Neural progenitor cell (in vitro differentiated cells): ENCODE measurements at regions not wholly inside any gene's neighbourhood (a gene's known extent, or its start where the extent isn't known, plus 50 kb on each side); places are given as distances from the start of the nearest gene placed in this dataset.
A peak's percentile ranks its signal among the peaks of the same experiment; 100 is the strongest.

Experiments used
- DNase-seq: peaks from one replicate; pipeline ENCODE4 v3.0.0-alpha.2; 2016; ENCODE audit warnings: low spot score
- H2AFZ ChIP-seq: fragments of 200-600 bp; sonication (generic); replicated peaks from 2 replicates; pipeline ENCODE4 v1.6.1; 2016; ENCODE audit warnings: antibody characterized with exemption
- H3F3A ChIP-seq: fragments of 200-600 bp; sonication (generic); 2 replicates; pipeline ENCODE4 v1.6.1; 2016; ENCODE audit warnings: antibody characterized with exemption, low read depth
- H3K27ac ChIP-seq: fragments of 200-600 bp; sonication (generic); 2 replicates; pipeline ENCODE4 v1.5.1; 2016; ENCODE audit warnings: mild to moderate bottlenecking
- H3K27me3 ChIP-seq: fragments of 200-600 bp; sonication (generic); 2 replicates; pipeline ENCODE4 v1.6.1; 2016; ENCODE audit warnings: mild to moderate bottlenecking, moderate library complexity
- H3K36me3 ChIP-seq: fragments of 200-600 bp; sonication (generic); 2 replicates; pipeline ENCODE4 v1.5.1; 2016
- H3K4me1 ChIP-seq: fragments of 200-600 bp; sonication (generic); 2 replicates; pipeline ENCODE4 v1.6.1; 2016; ENCODE audit warnings: mixed run types
- H3K4me2 ChIP-seq: fragments of 200-600 bp; sonication (generic); 2 replicates; pipeline ENCODE4 v1.6.1; 2016
- H3K4me3 ChIP-seq: fragments of 200-600 bp; sonication (generic); 2 replicates; pipeline ENCODE4 v1.5.1; 2016
- H3K79me2 ChIP-seq: fragments of 200-600 bp; sonication (generic); 2 replicates; pipeline ENCODE4 v1.6.1; 2016; ENCODE audit warnings: low read depth
- H3K9ac ChIP-seq: fragments of 200-600 bp; sonication (generic); 2 replicates; pipeline ENCODE4 v1.6.1; 2016
- H3K9me3 ChIP-seq: fragments of 200-600 bp; sonication (generic); 2 replicates; pipeline ENCODE4 v1.5.1; 2016; ENCODE audit warnings: low read depth
- H4K20me1 ChIP-seq: fragments of 200-600 bp; sonication (generic); 2 replicates; pipeline ENCODE4 v1.6.1; 2016; ENCODE audit warnings: low read depth
- H3K27ac Mint-ChIP-seq: 3 replicates; pipeline ENCODE4 v1.8.0; 2021; ENCODE audit warnings: mixed read lengths
- H3K27me3 Mint-ChIP-seq: 2 replicates; pipeline ENCODE4 v1.8.0; 2022; ENCODE audit warnings: low read depth, mild to moderate bottlenecking, inconsistent platforms, moderate library complexity, mixed read lengths; ENCODE audit not compliant: insufficient read depth
- H3K36me3 Mint-ChIP-seq: 3 replicates; pipeline ENCODE4 v1.8.0; 2021; ENCODE audit warnings: mixed read lengths
- H3K4me1 Mint-ChIP-seq: 3 replicates; pipeline ENCODE4 v1.8.0; 2021; ENCODE audit warnings: mixed read lengths
- H3K4me3 Mint-ChIP-seq: 3 replicates; pipeline ENCODE4 v1.8.0; 2021; ENCODE audit warnings: mild to moderate bottlenecking, moderate library complexity, mixed read lengths
- H3K9me3 Mint-ChIP-seq: 3 replicates; pipeline ENCODE4 v1.8.0; 2020; ENCODE audit warnings: mixed read lengths
- EZH2 ChIP-seq: fragments of 200-600 bp; sonication (generic); IDR thresholded peaks from 2 replicates; pipeline ENCODE4 v1.6.1; 2017; ENCODE audit warnings: antibody characterized with exemption, mild to moderate bottlenecking, moderate library complexity
- EZH2phosphoT487 ChIP-seq: fragments of 200-600 bp; sonication (generic); IDR thresholded peaks from 2 replicates; pipeline ENCODE4 v1.6.1; 2017; ENCODE audit warnings: antibody characterized with exemption
- TF ChIP-seq, protein P1 (sequence below): fragments of 200-600 bp; sonication (generic); IDR thresholded peaks from 2 replicates; pipeline ENCODE4 v1.5.1; 2017; ENCODE audit warnings: antibody characterized with exemption, mild to moderate bottlenecking

DNA sequence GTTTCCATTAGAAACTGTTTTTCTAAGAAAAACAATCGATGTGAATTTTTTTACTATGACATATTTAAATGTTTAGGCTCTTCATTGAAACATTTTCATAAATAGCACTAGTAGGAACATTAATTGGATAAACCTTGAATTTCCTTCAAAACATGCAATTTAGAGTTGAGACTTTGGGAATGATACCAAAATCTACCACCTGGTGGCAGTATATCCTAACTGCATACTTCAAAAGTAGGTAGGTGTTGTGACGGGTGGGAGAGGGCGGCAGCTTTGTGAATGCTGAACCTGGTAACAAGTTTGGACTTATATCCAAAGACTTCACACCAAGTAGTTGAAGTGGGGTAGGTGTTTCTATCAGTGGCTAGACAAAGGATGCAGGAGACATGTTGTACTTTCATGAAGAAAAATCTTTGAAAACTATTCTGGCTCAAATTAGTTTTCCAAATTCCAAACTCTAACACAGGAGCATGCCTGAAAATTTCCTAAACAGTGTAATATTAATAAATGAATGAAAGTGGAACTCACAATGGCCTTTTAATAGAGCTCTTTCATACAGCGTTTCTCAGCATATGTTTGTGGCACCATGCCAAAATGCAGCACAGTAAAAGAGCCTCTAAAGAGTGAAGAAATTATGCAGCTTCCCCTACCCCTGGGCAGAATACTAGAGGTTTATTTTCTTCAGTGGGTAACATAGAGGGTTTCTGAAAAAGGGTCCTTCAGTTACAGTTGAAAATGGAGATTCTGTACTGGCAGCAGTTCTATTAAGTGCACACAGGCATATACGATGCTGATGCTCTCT, 201.0 kb upstream of the TPK1 start:
- Histone ChIP-seq H3K27me3 (no peaks in the 10 kb centered on the region), H2AFZ (peak overlapping the region; percentile 72), H3F3A (no peaks in the 10 kb centered on the region), H3K9me3 (no peaks in the 10 kb centered on the region), H3K4me3 (no peak overlapping the region), H3K9ac (no peak overlapping the region), H3K27ac (no peak overlapping the region), H4K20me1 (no peaks in the 10 kb centered on the region), H3K4me2 (no peak overlapping the region), H3K4me1 (no peaks in the 10 kb centered on the region), H3K79me2 (no peaks in the 10 kb centered on the region), H3K36me3 (no peaks in the 10 kb centered on the region)
- no peak for TF ChIP-seq EZH2
- TF ChIP-seq, protein P1, sequence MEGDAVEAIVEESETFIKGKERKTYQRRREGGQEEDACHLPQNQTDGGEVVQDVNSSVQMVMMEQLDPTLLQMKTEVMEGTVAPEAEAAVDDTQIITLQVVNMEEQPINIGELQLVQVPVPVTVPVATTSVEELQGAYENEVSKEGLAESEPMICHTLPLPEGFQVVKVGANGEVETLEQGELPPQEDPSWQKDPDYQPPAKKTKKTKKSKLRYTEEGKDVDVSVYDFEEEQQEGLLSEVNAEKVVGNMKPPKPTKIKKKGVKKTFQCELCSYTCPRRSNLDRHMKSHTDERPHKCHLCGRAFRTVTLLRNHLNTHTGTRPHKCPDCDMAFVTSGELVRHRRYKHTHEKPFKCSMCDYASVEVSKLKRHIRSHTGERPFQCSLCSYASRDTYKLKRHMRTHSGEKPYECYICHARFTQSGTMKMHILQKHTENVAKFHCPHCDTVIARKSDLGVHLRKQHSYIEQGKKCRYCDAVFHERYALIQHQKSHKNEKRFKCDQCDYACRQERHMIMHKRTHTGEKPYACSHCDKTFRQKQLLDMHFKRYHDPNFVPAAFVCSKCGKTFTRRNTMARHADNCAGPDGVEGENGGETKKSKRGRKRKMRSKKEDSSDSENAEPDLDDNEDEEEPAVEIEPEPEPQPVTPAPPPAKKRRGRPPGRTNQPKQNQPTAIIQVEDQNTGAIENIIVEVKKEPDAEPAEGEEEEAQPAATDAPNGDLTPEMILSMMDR = peak; percentile 97
- Mint-ChIP-seq H3K4me3 (no peak overlapping the region), H3K4me1 (no peaks in the 10 kb centered on the region), H3K36me3 (no peaks in the 10 kb centered on the region), H3K9me3 (peaks cover 15% of the 10 kb centered on the region), H3K27ac (no peak overlapping the region), H3K27me3 (peaks cover 3% of the 10 kb centered on the region)
- peak; percentile 74 for DNase-seq

DNA sequence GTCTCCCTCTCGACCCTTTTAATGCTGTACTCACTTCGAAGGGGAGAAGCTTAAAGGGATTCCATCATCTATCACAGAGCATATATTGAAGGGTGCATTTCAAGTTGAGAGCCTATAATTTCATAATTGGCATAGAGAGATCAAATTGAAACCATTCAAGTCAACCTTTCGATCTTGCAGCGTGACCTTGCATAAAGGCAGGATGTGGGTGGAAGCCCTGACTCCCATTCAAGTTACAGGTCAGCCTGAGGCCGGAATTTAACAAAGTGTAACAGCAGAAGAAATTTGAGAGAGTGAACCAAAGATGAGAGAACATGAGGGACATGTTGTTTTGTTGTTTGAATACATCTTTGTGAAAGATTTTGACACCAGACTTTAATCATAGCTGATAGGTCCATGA, 195.3 kb upstream of the TPK1 start:
- H3K27ac ChIP-seq = no peak overlapping the region
- no peaks in the 10 kb centered on the region for H3K27me3 ChIP-seq
- no peaks in the 10 kb centered on the region for H3K4me1 Mint-ChIP-seq
- no peak overlapping the region for H3K4me3 Mint-ChIP-seq
- H2AFZ ChIP-seq = no peak overlapping the region
- H3K9me3 ChIP-seq = no peaks in the 10 kb centered on the region
- H3K36me3 ChIP-seq = no peaks in the 10 kb centered on the region
- no peaks in the 10 kb centered on the region for H3K4me1 ChIP-seq
- H3K9me3 Mint-ChIP-seq = peaks cover 15% of the 10 kb centered on the region
- peaks cover 5% of the 10 kb centered on the region for H3K27me3 Mint-ChIP-seq
- TF ChIP-seq EZH2 (no peak), EZH2phosphoT487 (no peak)
- TF ChIP-seq, protein P1 = no peak
- no peak overlapping the region for H3K27ac Mint-ChIP-seq
- no peak overlapping the region for H3K9ac ChIP-seq
- no peak overlapping the region for H3K4me2 ChIP-seq
- no peak for DNase-seq
- no peaks in the 10 kb centered on the region for H3K79me2 ChIP-seq
- H3K36me3 Mint-ChIP-seq = no peaks in the 10 kb centered on the region
- no peak overlapping the region for H3K4me3 ChIP-seq
- H4K20me1 ChIP-seq = no peaks in the 10 kb centered on the region
- H3F3A ChIP-seq = no peaks in the 10 kb centered on the region

DNA sequence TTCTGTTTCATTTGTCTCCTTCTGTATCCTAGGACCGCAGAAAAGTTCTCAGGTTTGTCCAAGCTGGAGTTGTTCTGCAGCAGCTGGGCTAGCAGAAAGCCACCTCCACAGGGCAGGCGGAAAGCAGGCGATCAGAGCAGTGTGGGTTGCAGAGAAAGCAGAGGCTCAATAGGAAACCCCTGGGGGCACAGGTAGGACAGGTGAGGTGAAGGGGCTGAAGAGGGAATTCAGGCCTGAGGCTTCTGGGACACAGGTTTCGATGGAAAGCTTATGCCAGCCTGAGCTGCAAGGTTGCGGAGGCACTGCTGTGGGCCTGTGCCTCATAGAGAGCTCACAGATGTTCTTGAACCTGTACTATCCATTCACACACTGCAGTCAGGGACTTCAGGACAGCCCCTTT, 194.9 kb upstream of the TPK1 start:
- no peak for DNase-seq

More for the DNA sequence above, 194.9 kb upstream of the TPK1 start:
- H2AFZ ChIP-seq = no peak overlapping the region
- H3K4me1 Mint-ChIP-seq = no peaks in the 10 kb centered on the region
- no peaks in the 10 kb centered on the region for H3K27me3 ChIP-seq
- peaks cover 15% of the 10 kb centered on the region for H3K9me3 Mint-ChIP-seq
- H3K4me3 ChIP-seq = no peak overlapping the region
- no peaks in the 10 kb centered on the region for H3K4me1 ChIP-seq
- peaks cover 5% of the 10 kb centered on the region for H3K27me3 Mint-ChIP-seq
- no peaks in the 10 kb centered on the region for H3K9me3 ChIP-seq
- no peaks in the 10 kb centered on the region for H3F3A ChIP-seq
- H3K36me3 Mint-ChIP-seq = no peaks in the 10 kb centered on the region
- no peaks in the 10 kb centered on the region for H4K20me1 ChIP-seq
- no peak for TF ChIP-seq EZH2
- TF ChIP-seq, protein P1 = no peak
- TF ChIP-seq EZH2phosphoT487 = no peak
- H3K4me3 Mint-ChIP-seq = no peak overlapping the region
- no peak overlapping the region for H3K4me2 ChIP-seq
- H3K79me2 ChIP-seq = no peaks in the 10 kb centered on the region
- H3K36me3 ChIP-seq = no peaks in the 10 kb centered on the region
- no peak overlapping the region for H3K27ac ChIP-seq
- no peak overlapping the region for H3K9ac ChIP-seq
- no peak overlapping the region for H3K27ac Mint-ChIP-seq
